Thymus (tissue), 11 donors: ENCODE measurements at regions not wholly inside any gene's neighbourhood (a gene's known extent, or its start where the extent isn't known, plus 50 kb on each side); places are given as distances from the start of the nearest gene placed in this dataset.
"Not testable (repeated sequence)": the region's sequence is repeated elsewhere in the genome, so short reads cannot be mapped to it uniquely, and the experiment has no call there.

Source experiments
- DNase-seq, 9 donors: peaks; one replicate each; pipeline ENCODE4 v3.0.0-alpha.2; 2013; ENCODE audit warnings: low spot score in 9 of 9, low read depth in 6 of 9, missing footprints in 1 of 9
- H3K27ac ChIP-seq, 2 donors: one replicate each; pipeline ENCODE4 v1.5.1; 2013; ENCODE audit warnings: control low read depth in 1 of 2, low read depth in 1 of 2, low read length in 1 of 2, mild to moderate bottlenecking in 1 of 2, moderate library complexity in 1 of 2
- H3K27me3 ChIP-seq, 2 donors: one replicate each; pipeline ENCODE4 v1.5.1; 2013; ENCODE audit warnings: low read length in 1 of 2; ENCODE audit not compliant: control insufficient read depth in 2 of 2, insufficient read depth in 1 of 2
- H3K36me3 ChIP-seq, 2 donors: one replicate each; pipeline ENCODE4 v1.5.1; 2013; ENCODE audit warnings: low read length in 1 of 2, mild to moderate bottlenecking in 1 of 2, moderate library complexity in 1 of 2; ENCODE audit not compliant: control insufficient read depth in 2 of 2, insufficient read depth in 2 of 2
- H3K4me1 ChIP-seq, 2 donors: one replicate each; pipeline ENCODE4 v1.5.1; 2013; ENCODE audit warnings: low read length in 2 of 2; ENCODE audit not compliant: control insufficient read depth in 2 of 2, insufficient read depth in 2 of 2
- H3K4me3 ChIP-seq, 2 donors: one replicate each; pipeline ENCODE4 v1.5.1; 2013; ENCODE audit warnings: low read length in 2 of 2, control low read depth in 1 of 2, mild to moderate bottlenecking in 1 of 2
- H3K9me3 ChIP-seq, 2 donors: one replicate each; pipeline ENCODE4 v1.5.1; 2013; ENCODE audit warnings: low read length in 1 of 2, mild to moderate bottlenecking in 1 of 2; ENCODE audit not compliant: control insufficient read depth in 2 of 2, insufficient read depth in 1 of 2
- WGBS: extraction: QIAGEN DNeasy Blood & Tissue Kit; methylation state at CpG from one replicate; pipeline ENCODE4 v1.1.7; 2013; 5-methylcytosine and 5-hydroxymethylcytosine counted together
- donor health status: healthy.

GRCh38 chr12:33223956-33224355 is 215.7 kb downstream of the SYT10 start:
- 79% methylated on average over 3 of the region's 3 CpGs for WGBS
- no peaks in the 10 kb centered on the region for H3K36me3 ChIP-seq
- no peaks in the 10 kb centered on the region for H3K4me1 ChIP-seq
- no peak for DNase-seq
- H3K27ac ChIP-seq = no peak overlapping the region
- H3K9me3 ChIP-seq = peaks cover 1 to 16% of the 10 kb centered on the region in 2 donors
- no peak overlapping the region for H3K4me3 ChIP-seq
- no peaks in the 10 kb centered on the region for H3K27me3 ChIP-seq

GRCh38 chr12:33222357-33222756 is 217.3 kb downstream of the SYT10 start:
- Histone ChIP-seq H3K4me3 (no peak overlapping the region), H3K9me3 (peaks cover 1 to 16% of the 10 kb centered on the region in 2 donors), H3K36me3 (no peaks in the 10 kb centered on the region), H3K4me1 (no peaks in the 10 kb centered on the region), H3K27ac (no peak overlapping the region), H3K27me3 (no peaks in the 10 kb centered on the region)
- WGBS = 97% methylated on average over 4 of the region's 4 CpGs
- no peak for DNase-seq

GRCh38 chr12:33205981-33206380 is 233.6 kb downstream of the SYT10 start:
- H3K4me1 ChIP-seq = no peaks in the 10 kb centered on the region
- no peaks in the 10 kb centered on the region for H3K9me3 ChIP-seq
- 88% methylated on average over 2 of the region's 2 CpGs for WGBS
- no peak for DNase-seq
- no peak overlapping the region for H3K4me3 ChIP-seq
- no peaks in the 10 kb centered on the region for H3K27me3 ChIP-seq
- H3K27ac ChIP-seq = no peak overlapping the region
- H3K36me3 ChIP-seq = no peaks in the 10 kb centered on the region

GRCh38 chr12:33194389-33194788 is 245.2 kb downstream of the SYT10 start:
- H3K27ac ChIP-seq, DNase-seq, H3K27me3 ChIP-seq, H3K4me1 ChIP-seq, H3K9me3 ChIP-seq, H3K36me3 ChIP-seq, H3K4me3 ChIP-seq: not testable (repeated sequence)

- DNase-seq = no peak
- no peaks in the 10 kb centered on the region for H3K36me3 ChIP-seq
- H3K4me1 ChIP-seq = no peaks in the 10 kb centered on the region
- H3K4me3 ChIP-seq = no peak overlapping the region
- no peak overlapping the region for H3K27ac ChIP-seq
- no peaks in the 10 kb centered on the region for H3K27me3 ChIP-seq
- H3K9me3 ChIP-seq = peaks cover 0 to 4% of the 10 kb centered on the region in 2 donors
- WGBS = 94% methylated on average over 4 of the region's 4 CpGs
These were observed 247.4 kb downstream of the SYT10 start for GRCh38 chr12:33192226-33192625.

GRCh38 chr12:33187409-33187808 is 252.2 kb downstream of the SYT10 start:
- Histone ChIP-seq H3K36me3 (no peaks in the 10 kb centered on the region), H3K27me3 (no peaks in the 10 kb centered on the region), H3K4me1 (no peaks in the 10 kb centered on the region), H3K9me3 (peaks cover 0 to 4% of the 10 kb centered on the region in 2 donors), H3K4me3 (no peak overlapping the region), H3K27ac (no peak overlapping the region)
- DNase-seq = no peak

GRCh38 chr12:33184161-33184560 is 255.5 kb downstream of the SYT10 start:
- DNase-seq = no peak
- no peak overlapping the region for H3K4me3 ChIP-seq
- 86% methylated on average over 3 of the region's 3 CpGs for WGBS
- no peaks in the 10 kb centered on the region for H3K4me1 ChIP-seq
- no peaks in the 10 kb centered on the region for H3K27me3 ChIP-seq
- H3K36me3 ChIP-seq = no peaks in the 10 kb centered on the region
- H3K9me3 ChIP-seq = peaks cover 0 to 3% of the 10 kb centered on the region in 2 donors
- H3K27ac ChIP-seq = no peak overlapping the region

GRCh38 chr12:33182485-33182884 is 257.1 kb downstream of the SYT10 start:
- no peak for DNase-seq
- 18% methylated on average over 1 of the region's 1 CpG for WGBS
- Histone ChIP-seq H3K4me1 (no peaks in the 10 kb centered on the region), H3K36me3 (no peaks in the 10 kb centered on the region), H3K4me3 (no peak overlapping the region), H3K27ac (no peak overlapping the region), H3K27me3 (no peaks in the 10 kb centered on the region), H3K9me3 (peaks cover 0 to 5% of the 10 kb centered on the region in 2 donors)

GRCh38 chr12:33180918-33181317 is 258.7 kb downstream of the SYT10 start:
- 89% methylated on average over 1 of the region's 1 CpG for WGBS
- H3K9me3 ChIP-seq = peaks cover 0 to 5% of the 10 kb centered on the region in 2 donors
- H3K36me3 ChIP-seq = no peaks in the 10 kb centered on the region
- no peaks in the 10 kb centered on the region for H3K27me3 ChIP-seq
- H3K4me1 ChIP-seq = no peaks in the 10 kb centered on the region
- no peak overlapping the region for H3K27ac ChIP-seq
- no peak overlapping the region for H3K4me3 ChIP-seq
- no peak for DNase-seq

- DNase-seq, H3K9me3 ChIP-seq, H3K27ac ChIP-seq, H3K27me3 ChIP-seq, H3K4me3 ChIP-seq, H3K4me1 ChIP-seq, H3K36me3 ChIP-seq: not testable (repeated sequence)
- 89% methylated on average over 3 of the region's 3 CpGs for WGBS
These were observed 269.7 kb upstream of the PKP2 start for GRCh38 chr12:33166260-33166659.
